ENCODE measurements at regions not wholly inside any gene's neighbourhood (a gene's known extent, or its start where the extent isn't known, plus 50 kb on each side); places are given as distances from the start of the nearest gene placed in this dataset.

- no peak for TF ChIP-seq POLR2A (IDR thresholded peaks at IDR 0.05)
- TF ChIP-seq POLR2AphosphoS5 (IDR thresholded peaks at IDR 0.05), result no peak
Measured at GRCh38 chr20:52251136-52251700, 59.6 kb upstream of the ZFP64 start.

Measured in spleen (tissue), 3 donors.